ENCODE measurements at regions not wholly inside any gene's neighbourhood (a gene's known extent, or its start where the extent isn't known, plus 50 kb on each side); places are given as distances from the start of the nearest gene placed in this dataset.

GRCh38 chr6:121596441-121596840, 161.0 kb downstream of the GJA1 start:
- TF ChIP-seq CTCF (IDR thresholded peaks at IDR 0.05; ENCODE audit: low read depth, low read length, missing input control): no peak
- no peak for TF ChIP-seq ZBTB33 (IDR thresholded peaks at IDR 0.05)
- TF ChIP-seq JUND (IDR thresholded peaks at IDR 0.05): no peak
- no peak for TF ChIP-seq MAX (IDR thresholded peaks at IDR 0.05)
- no peak for TF ChIP-seq RAD21 (IDR thresholded peaks at IDR 0.05)
- no peak for TF ChIP-seq EGR1 (IDR thresholded peaks at IDR 0.05; ENCODE audit: low read depth in 2 of 2)
- no peak for TF ChIP-seq FOXA1 (IDR thresholded peaks at IDR 0.05)
- TF ChIP-seq ATF3 (IDR thresholded peaks at IDR 0.05): no peak
- TF ChIP-seq YY1 (IDR thresholded peaks at IDR 0.05): no peak
- no peak for TF ChIP-seq SP1 (IDR thresholded peaks at IDR 0.05)

Measured in liver (tissue), 3 donors.